Osteocyte (in vitro differentiated cells): ENCODE measurements at regions not wholly inside any gene's neighbourhood (a gene's known extent, or its start where the extent isn't known, plus 50 kb on each side); places are given as distances from the start of the nearest gene placed in this dataset.

Experiments used
- DNase-seq: peaks from one replicate; pipeline ENCODE4 v3.0.0; 2021; ENCODE audit warnings: mixed read lengths; ENCODE audit not compliant: unreplicated experiment; ENCODE audit errors: extremely low spot score
- H3K27ac Mint-ChIP-seq: one replicate; pipeline ENCODE4 v1.8.0; 2021; ENCODE audit warnings: mild to moderate bottlenecking, mixed read lengths; ENCODE audit not compliant: unreplicated experiment
- H3K27me3 Mint-ChIP-seq: one replicate; pipeline ENCODE4 v1.8.0; 2021; ENCODE audit warnings: mixed read lengths; ENCODE audit not compliant: unreplicated experiment
- H3K36me3 Mint-ChIP-seq: one replicate; pipeline ENCODE4 v1.8.0; 2021; ENCODE audit warnings: mixed read lengths; ENCODE audit not compliant: unreplicated experiment
- H3K4me1 Mint-ChIP-seq: one replicate; pipeline ENCODE4 v1.8.0; 2021; ENCODE audit warnings: mixed read lengths; ENCODE audit not compliant: unreplicated experiment
- H3K4me3 Mint-ChIP-seq: one replicate; pipeline ENCODE4 v1.8.0; 2021; ENCODE audit warnings: mild to moderate bottlenecking, moderate library complexity, mixed read lengths; ENCODE audit not compliant: unreplicated experiment
- H3K9me3 Mint-ChIP-seq: one replicate; pipeline ENCODE4 v1.8.0; 2021; ENCODE audit warnings: mixed read lengths; ENCODE audit not compliant: unreplicated experiment
- CTCF ChIP-seq: fragments of 200-600 bp; sonication (generic); IDR thresholded peaks from 2 replicates; pipeline ENCODE4 v1.5.0; 2021; ENCODE audit warnings: antibody characterized with exemption, mild to moderate bottlenecking, moderate library complexity

- Mint-ChIP-seq H3K36me3 (no peaks in the 10 kb centered on the region), H3K27me3 (peaks cover 18% of the 10 kb centered on the region), H3K9me3 (peaks cover 3% of the 10 kb centered on the region), H3K27ac (no peak overlapping the region), H3K4me3 (no peak overlapping the region), H3K4me1 (peaks cover 10% of the 10 kb centered on the region)
- DNase-seq = no peak
- no peak for TF ChIP-seq CTCF
These were observed 52.5 kb downstream of the KCNF1 start for GRCh38 chr2:10964052-10964790.

GRCh38 chr2:10965241-10965843 lies 53.6 kb downstream of the KCNF1 start:
- no peak for TF ChIP-seq CTCF
- H3K4me1 Mint-ChIP-seq = peaks cover 10% of the 10 kb centered on the region

GRCh38 chr2:10966056-10966455 lies 54.3 kb downstream of the KCNF1 start:
- Mint-ChIP-seq H3K36me3 (no peaks in the 10 kb centered on the region), H3K4me1 (peaks cover 10% of the 10 kb centered on the region), H3K9me3 (peaks cover 3% of the 10 kb centered on the region), H3K27me3 (peaks cover 21% of the 10 kb centered on the region), H3K4me3 (no peak overlapping the region), H3K27ac (no peak overlapping the region)
- no peak for TF ChIP-seq CTCF
- DNase-seq = no peak

More at GRCh38 chr2:10965241-10965843, 53.6 kb downstream of the KCNF1 start:
- DNase-seq = no peak
- peaks cover 21% of the 10 kb centered on the region for H3K27me3 Mint-ChIP-seq
- peaks cover 3% of the 10 kb centered on the region for H3K9me3 Mint-ChIP-seq
- H3K27ac Mint-ChIP-seq = no peak overlapping the region
- no peak overlapping the region for H3K4me3 Mint-ChIP-seq
- H3K36me3 Mint-ChIP-seq = no peaks in the 10 kb centered on the region

- TF ChIP-seq CTCF = no peak
- DNase-seq = no peak
- no peaks in the 10 kb centered on the region for H3K36me3 Mint-ChIP-seq
These were observed 55.0 kb downstream of the KCNF1 start for GRCh38 chr2:10966741-10967140.

DNA sequence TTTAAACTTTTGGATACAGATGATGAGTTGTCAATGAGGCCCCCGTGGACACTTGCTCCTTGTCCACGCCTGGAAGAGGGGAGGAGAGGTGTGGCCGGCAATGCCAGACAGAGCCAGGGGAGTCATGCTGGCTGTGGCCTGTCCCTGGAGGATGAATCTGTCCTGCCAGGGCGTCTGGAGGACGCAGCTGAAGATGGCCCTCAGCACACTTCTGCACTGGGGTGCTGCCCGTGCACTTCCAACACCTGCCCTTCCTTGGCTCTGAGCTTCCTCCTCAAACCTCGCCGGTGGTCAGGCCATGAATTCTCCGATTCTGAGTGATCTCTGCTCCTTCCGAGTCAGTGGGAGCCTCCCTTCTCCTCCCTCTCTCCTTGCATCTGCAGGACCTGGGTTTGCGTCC lies 56.4 kb downstream of the KCNF1 start:
- no peaks in the 10 kb centered on the region for H3K9me3 Mint-ChIP-seq
- no peak overlapping the region for H3K4me3 Mint-ChIP-seq
- H3K4me1 Mint-ChIP-seq = peaks cover 7% of the 10 kb centered on the region
- no peaks in the 10 kb centered on the region for H3K36me3 Mint-ChIP-seq
- peaks cover 21% of the 10 kb centered on the region for H3K27me3 Mint-ChIP-seq
- no peak for TF ChIP-seq CTCF
- DNase-seq = no peak
- no peak overlapping the region for H3K27ac Mint-ChIP-seq

More at GRCh38 chr2:10966741-10967140, 55.0 kb downstream of the KCNF1 start:
- peaks cover 3% of the 10 kb centered on the region for H3K9me3 Mint-ChIP-seq
- peaks cover 21% of the 10 kb centered on the region for H3K27me3 Mint-ChIP-seq
- no peak overlapping the region for H3K27ac Mint-ChIP-seq
- peaks cover 10% of the 10 kb centered on the region for H3K4me1 Mint-ChIP-seq
- no peak overlapping the region for H3K4me3 Mint-ChIP-seq
